Hippocampal formation (tissue), 2 donors: ENCODE measurements at regions not wholly inside any gene's neighbourhood (a gene's known extent, or its start where the extent isn't known, plus 50 kb on each side); places are given as distances from the start of the nearest gene placed in this dataset.
"Not testable (repeated sequence)": the region's sequence is repeated elsewhere in the genome, so short reads cannot be mapped to it uniquely, and the experiment has no call there.

Experiments
- DNase-seq, 2 donors: peaks; one replicate each; lab custom pipeline; 2025; lab: John Stamatoyannopoulos, UW

DNA sequence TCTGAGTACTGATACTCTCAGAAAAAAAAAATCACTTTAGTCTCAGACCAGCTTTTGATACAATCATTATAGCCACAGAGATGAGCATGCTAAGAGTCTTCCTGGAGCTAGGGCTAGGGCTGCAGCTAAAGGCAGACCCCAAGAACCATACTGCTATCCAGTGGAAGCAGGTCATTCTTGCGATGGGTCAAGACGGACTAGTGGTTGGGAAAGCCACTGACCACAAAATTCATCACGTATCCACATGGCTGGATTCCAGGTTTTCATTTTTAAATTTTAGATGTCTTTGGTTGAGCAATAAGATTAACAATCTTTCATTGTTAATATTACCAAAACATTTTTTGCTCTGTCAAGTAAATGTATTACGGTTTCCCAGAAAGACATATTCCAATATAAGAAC, 598.1 kb downstream of the DNAH5 start:
- no peak for DNase-seq

DNA sequence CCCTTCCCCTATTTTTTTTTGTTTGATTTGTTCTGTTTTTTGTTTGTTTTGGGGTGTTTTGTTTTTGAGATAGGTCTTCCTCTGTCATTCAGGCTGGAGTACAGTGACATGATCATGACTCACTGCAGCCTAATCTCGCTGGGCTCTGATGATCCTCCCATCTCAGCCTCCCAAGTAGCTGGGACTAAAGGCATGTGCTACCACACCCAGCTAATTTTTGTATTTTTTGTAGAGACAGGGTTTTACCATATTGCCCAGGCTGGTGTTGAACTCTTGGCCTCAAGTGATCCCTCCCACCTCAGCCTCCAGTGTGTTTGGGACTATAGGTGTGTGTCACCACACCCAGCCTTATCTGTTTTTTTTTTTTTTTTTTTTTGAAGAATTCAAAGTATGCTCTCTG, 605.4 kb downstream of the DNAH5 start:
- no peak for DNase-seq

DNA sequence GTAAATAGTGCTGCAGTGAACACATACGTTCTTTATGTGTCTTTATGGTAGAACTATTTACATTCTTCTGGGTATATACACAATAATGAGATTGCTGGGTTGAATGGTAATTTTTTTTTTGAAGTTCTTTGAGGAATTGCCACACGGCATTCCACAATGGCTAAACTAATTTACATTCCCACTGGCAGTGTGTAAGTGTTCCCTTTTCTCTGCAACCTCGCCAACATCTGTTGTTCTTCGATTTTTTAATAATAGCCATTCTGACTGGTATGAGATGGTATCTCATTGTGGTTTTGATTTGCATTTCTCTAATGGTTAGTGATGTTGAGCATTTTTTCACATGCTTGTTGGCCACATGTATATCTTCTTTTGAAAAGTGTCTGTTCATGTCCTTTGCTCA, 609.5 kb downstream of the DNAH5 start:
- not testable (repeated sequence) for DNase-seq

DNA sequence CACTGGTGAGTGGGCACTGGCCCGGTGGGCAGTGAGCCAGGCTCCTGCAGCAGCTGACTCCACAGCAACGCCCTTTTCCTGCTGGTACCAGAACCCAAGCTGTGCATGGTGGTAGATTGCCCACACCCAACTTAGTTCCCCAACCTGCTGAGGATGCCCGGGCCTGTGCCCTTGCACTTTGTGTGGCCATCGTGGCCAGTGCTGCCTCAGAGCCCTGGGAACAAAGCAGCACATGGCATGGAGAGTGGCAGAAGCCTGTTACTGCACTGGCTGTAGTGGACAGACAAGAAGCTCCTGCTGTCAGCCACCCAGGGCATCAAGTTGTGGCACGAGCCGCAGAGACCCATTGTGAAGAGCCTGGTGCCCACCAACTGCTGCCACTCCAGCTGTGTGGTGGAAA, 612.9 kb downstream of the DNAH5 start:
- DNase-seq, result no peak

DNA sequence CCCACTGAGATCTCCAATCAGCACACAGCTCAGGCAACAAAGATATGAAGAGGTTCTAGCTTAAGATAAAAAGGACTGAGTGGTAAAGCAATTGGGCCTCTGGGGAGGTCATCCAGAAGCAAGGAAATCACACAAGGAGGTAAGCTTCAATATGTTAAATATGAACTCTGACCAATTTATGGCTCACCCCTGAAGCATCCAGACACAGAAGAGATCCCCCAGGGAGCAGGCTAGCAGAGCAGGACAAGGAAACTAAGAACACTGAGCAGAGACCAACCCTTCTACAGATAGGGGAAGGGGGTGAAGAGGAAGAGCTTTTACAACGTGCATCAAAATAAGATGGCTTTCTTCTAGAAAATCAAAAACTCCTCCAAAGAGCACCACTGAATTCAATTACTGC, 616.2 kb downstream of the DNAH5 start:
- no peak for DNase-seq

DNA sequence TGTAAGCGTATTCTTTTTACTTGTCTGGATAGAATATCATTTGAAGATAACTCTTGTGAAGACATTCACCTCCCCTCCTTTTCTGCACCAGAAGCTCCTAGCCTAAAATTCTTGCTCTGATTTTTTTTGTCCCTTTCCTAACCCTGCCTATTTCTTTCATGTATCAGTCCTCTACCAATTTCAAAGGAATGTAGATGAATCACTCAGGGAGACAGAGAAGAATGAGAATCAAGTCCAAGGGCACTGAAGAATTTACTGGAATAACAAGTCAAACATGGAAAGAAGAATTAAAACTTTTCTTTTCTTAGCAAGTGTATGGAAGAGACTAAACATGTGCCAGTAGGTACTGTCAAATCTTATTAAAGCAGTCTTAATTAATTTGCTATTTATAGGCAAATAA, 618.7 kb downstream of the DNAH5 start:
- DNase-seq, result no peak

DNA sequence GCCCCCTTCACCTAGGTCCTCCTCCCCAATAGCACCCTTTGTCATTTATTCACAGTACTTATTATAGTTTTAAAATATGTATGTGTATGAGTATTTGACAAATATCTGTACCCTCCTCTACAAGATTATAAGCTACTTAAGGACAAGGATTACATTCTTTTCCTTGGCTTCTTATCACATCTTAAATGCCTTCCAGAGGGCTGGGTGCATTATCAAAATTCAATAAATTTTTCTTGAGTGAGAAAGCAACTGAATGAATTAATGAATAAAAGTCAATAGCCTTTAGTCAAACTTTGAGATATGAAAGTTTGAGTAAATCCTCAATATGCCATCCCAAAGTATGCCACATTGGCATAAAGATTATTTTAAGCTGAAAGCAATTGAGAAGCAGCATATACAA, 621.7 kb downstream of the DNAH5 start:
- no peak for DNase-seq

DNA sequence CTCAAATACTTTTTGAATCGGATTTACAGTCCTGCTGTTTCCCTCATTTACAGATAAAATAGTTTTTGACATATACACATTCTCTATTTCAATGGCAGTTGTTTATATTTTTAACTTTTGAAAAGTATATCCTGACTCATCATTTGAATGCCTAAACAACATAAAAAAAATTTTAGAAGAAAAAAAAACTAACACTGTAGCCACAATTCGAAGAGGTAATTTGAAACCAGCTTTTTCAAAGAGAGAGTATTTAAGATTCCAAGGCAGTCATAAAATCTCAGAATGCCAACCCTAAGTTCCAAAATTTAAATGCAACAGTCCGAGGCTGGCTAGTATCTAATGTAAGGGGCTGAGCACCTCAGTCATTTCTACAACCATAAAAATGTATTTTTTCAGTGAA, 626.8 kb downstream of the DNAH5 start:
- no peak for DNase-seq

DNA sequence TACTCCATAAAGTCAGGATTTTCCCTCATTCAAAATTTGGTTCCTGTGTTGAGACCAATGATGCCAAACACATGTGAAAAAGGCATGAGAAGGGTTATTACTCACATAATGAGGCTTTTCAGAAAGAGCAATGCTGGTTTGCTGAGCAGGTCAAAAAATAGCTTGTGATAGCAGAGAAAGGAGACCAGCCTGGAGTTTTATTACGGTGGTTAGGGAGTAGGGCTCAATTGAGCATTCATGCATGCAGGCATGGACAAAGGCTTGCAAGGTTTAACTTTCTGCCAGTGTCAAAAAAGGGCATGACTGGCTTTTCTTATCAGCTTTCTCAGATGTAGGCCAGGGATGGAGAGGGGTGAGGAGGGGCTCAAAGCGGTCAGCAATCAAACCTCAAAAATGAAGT, 628.3 kb downstream of the DNAH5 start:
- no peak for DNase-seq

DNA sequence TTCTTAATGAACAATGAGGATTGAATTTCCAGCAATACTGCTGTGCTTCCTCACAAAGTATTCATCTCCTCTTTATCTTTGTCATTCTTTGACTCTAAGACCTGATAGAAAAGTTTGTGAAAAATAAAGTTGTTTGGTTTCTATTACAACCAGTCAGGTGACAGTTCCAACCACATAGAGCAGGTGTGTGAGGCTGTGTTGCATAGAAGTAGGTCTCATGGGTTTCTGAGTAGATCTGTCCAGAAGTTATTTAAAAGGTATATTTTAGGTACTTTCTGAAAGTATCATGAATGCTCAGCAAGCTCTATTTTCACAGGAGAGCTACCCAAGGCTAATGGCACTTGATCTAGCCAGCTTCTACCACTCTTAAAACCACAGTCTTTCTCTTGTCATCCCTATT, 637.0 kb downstream of the DNAH5 start:
- DNase-seq, result no peak

DNA sequence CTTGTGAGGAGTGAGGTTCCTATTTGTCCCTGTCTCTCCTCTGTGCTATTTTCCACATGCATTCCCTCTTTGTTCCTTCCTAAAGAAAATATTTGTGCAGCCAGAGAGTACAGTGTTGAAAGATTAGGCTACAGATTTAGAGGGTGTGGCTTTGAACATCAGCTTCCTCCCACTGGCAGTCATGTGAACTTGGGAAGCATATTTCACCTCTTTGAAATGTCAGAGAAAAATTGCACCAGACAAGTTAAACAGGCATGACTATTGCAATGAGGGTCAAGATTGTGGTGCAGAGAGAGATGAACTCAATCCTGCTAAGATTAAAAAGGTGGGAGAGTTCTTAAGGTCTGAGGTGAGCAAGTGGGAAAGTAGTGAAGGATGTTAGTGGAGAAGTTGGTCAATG, 641.0 kb downstream of the DNAH5 start:
- no peak for DNase-seq

DNA sequence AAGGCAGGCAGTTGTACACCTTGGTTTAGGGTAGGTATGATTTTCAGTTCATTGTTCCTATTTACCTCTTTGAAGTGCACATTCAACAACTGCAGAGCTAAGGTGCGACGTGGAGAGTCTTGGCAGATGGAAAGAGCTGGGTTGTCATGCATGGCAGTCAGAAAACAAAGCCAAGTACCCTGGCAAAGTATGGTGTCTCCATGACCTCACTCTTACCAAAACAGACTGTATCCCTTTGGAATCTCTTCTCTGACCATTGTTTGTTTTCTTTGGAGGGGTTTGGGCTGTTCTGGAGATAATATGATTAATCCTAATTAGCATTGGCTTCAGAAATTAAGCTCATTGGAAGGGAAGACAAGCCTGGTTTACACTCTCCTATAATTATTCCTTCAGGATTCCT, 665.7 kb downstream of the DNAH5 start:
- no peak for DNase-seq

DNA sequence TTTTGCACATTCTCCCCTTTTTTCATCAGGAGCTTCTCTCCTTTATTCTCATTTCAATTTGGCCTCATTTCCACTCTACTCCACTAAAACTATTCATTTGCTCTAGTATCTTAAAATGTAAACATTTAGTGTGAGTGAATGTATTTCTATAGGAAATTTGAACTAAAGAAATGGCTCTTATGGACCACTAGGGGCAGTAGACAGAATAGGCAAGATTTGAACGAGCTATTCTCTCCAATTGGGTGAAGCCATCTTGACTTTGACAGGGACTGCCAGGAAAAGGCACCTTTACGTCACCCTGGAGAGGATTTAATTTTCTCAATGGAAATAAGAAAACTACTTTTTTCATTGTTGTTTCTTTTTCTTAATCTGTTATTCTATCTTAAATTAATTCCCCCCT, 666.3 kb downstream of the DNAH5 start:
- DNase-seq, result no peak

DNA sequence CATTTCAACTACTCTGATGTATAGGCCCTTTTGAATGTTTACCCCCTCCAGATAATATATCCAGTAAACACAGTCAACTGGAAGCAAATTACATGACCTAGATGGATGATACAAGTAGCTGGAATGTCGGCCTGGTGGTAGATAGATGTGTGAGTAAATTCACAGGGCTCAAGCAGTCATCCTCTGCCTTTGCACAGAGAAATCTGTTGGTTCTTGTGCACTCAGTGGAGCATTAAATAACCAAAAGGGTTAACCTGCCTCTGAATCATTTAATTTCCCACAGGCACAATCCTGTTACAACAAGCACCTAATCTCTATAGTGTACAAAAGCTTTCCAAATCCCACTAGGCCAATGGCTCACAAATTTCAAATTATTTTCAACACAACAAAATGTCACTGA, 668.3 kb downstream of the DNAH5 start:
- DNase-seq, result no peak

DNA sequence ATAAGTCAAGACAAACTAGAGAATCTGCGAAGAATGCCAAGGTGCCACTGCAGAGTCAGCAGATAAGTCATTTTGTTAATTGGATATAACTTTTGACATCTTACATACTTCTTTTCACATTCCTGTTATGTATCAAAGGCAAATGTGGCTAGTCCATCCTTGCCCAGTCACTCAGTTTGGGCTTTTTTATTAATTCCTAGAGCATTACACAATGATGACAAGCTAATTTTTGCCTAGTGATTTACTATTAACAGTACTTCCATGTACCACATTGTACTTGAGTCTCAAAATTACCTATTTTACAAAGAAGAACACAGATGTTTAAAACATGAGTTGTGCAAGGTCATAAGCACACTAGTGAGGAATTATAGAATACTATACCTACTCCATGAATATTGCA, 680.8 kb downstream of the DNAH5 start:
- no peak for DNase-seq

DNA sequence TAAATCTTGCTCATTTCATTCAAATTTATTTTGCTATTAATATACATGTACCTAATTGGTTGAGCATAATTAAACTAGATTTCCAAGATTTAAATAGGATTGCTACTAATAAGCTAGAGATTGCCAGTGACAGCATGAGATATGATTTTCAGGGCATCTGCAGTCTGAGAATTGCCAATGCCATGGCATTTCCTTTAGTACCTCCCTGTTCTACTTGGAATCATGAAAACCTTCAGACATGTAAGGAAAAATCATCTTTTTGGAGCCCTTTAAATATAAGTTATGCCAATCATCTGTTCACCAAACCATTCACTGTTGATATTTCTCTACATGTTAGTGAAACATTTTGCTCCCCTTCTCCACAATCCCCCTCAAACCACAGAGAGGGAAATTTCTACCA, 691.4 kb downstream of the DNAH5 start:
- DNase-seq, result no peak

DNA sequence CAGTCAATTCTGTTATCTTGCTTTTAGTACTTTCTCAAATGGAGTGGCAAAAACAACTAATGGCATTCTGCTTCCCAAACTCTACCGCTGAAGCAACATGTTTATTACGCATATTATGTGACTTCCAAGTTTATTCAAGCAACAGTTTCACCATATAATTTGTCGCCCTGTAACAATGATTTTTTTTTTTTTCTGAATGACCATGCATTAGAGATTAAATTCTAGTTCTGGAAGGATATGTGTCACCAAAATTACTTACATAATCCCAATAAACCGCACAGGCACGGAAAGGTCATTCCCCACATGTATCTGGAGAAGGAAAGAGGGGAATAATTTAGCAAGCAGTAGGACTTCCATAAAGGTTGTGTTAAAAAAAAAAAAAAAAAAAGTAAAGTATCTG, 691.8 kb downstream of the DNAH5 start:
- no peak for DNase-seq

DNA sequence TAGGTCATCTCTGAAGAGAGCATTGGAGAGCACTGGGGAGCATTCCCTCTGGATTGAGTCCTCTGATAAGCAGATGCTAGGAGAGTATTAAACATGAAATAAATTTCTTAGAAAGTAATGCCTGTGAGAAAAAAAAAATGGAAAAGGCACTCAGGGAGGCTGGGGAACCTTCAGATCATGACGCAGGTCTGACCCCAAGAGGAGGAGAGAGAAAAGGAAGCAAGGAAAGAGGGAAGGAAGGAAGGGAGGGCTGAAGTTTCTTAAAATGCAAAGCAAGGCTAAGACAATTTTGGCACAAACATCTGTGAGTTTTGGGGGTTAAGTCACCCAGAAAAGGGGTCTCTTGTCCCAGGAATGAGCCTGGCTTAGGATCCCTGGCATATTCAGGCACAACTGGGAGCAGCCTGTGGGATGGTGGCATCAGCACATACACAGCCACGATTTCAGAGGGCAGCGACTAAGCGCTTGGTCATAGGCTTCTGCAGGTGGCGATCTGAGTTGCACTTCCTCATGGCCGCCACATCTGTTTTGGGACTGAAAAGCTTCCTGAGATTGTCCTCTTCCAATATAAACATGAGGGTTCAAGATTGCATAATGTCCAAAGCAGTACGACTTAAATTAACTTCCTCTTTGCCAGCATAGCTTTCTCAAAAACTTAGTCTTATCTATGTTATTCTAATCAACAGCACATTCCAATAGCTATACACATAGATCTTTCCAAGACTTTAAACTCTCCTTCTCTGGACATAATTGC, 692.7 kb downstream of the DNAH5 start:
- no peak for DNase-seq

DNA sequence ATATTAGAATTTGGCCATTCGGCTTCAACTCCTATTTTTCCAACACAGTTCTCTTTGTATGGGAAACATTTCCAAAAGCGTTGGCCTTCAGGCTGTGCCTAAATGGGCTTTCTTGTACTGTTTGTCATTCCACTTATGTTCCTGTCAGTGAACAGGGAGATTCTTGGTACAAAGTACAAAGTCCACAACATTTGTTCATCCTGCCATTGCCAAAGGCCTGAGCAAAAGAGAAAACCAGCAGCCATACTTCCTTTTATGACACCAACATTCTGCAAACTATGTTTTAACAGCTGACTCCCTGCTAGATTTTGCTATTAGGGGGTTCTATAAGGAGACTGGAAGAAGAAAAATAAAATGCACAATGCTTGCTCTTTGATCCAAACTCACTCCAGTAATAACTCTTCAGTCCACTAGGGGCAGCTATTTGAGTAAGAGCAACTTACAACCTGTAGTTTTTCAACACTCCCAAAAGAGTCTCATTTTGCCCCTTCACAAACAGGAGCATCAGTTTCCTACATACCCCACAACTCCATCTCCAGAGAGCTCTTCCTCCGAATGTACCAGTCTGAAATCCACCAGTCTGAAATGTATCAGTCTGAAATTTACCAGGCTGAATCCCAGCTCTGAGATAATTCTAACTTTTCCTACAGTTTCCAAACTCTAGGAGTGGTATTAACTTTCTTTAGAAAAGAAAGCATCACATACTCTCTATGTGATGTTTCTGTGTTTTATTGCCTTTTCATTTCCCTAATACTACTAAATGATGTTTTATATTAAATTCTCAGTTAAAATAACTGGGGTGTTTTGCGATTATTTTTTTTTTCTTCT, 693.8 kb downstream of the DNAH5 start:
- no peak for DNase-seq

DNA sequence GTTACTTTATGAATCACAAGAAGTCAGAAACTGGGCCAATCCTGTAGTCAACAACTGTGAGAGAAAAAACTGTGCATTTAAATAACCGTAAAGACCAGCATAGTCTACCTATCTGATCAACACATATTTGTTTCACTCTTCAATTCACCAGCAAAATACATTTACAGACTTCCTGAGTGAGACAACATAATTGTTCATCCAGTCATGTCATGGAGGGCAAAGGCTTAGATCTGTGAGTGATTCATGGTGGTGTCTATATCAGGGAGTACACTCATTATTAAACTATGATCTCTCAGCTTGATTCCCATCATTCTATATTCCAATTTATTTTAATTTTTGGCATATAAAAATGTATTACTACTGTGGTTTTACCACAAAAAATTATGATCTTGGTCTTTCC, 694.6 kb downstream of the DNAH5 start:
- no peak for DNase-seq

DNA sequence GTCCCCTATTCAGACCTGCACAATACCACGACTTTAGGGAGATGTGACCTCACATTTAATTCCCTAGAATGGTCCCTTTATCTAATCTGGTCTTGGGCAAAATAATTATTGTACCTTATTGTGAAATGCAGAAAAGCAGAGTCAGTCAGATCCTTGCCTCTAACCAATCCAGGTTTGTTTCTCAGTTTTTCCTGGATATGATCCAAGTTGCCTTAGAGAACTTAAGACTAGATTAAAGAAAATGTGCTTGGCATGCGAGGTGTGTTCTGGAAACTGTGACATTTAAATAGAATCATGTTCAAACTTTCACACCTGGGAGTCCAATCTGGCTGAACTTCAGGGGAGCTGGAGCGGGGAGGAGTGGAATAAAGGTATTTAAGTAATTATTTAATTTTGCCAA, 696.2 kb downstream of the DNAH5 start:
- no peak for DNase-seq

DNA sequence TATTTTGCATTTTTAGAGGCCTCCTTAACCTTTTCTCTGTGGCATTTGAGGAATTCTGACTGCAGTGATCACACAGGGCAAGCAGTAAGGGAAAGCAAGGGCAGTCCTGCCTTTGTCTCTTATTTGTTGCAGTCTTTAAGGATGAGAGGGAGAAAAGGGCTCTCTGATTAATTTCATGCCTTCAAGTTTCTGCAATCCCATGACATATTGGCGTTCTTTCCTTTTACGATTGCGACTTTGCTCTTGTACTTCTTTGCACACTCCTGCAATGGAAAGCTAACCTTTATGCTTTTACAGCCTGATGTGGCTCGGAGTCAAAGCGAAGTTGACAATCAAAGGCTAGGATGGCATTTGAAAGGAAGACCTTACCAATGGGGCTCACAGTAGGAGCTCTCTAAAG, 698.4 kb downstream of the DNAH5 start:
- DNase-seq, result no peak

DNA sequence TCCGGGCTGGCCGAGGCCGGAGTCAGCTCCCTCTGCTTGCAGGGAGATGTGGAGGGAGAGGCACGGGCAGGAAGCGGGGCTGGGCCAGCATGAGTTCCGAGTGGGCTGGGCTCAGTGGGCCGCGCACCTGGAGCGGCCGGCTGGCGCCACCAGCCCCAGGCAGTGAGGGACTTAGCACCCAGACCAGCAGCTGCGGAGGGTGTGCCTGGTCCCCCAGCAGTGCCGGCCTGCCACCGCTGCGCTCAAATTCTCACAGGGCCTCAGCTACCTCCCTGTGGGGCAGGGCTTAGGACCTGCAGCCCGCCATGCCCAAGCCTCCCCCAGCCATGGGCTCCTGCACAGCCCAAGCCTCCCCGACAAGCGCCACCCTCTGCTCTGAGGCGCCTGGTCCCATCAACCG, 700.3 kb downstream of the DNAH5 start:
- DNase-seq, result no peak

DNA sequence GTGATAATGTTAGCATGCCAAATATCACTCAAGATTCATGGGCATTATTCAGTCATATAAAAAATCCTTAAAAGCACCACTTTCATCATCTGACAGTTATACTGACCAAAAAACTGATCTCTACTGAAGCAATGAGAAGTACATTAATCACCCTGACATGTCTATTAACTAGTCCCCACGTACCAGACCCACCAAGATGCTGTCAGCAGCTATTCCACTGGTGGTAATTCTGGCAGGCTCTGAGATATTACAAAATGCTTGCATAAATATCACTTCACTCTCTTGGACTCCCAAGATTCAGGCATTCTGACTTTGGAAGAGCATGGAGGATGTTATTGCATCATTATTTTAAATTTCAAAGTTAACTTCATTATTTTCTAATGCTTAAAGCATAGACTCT, 717.0 kb downstream of the DNAH5 start:
- DNase-seq, result no peak
